Natural killer cell (primary cell): ENCODE measurements at regions not wholly inside any gene's neighbourhood (a gene's known extent, or its start where the extent isn't known, plus 50 kb on each side); places are given as distances from the start of the nearest gene placed in this dataset.

Experiments used
- ATAC-seq, 3 donors: fragments of 150-1000 bp in 2 of 3; fragments of 200-7000 bp in 1 of 3; cut with Tn5 transposase; 1 replicate in 1 of 3; 2 replicates in 2 of 3; pipeline ENCODE4 v1.10.0; 2021; ENCODE audit warnings: mild to moderate bottlenecking in 2 of 3, moderate library complexity in 2 of 3
- DNase-seq, 2 donors: peaks; one replicate each; pipeline versions ENCODE4 v3.0.0 to v3.0.0-alpha.2; 2013 to 2021; ENCODE audit warnings: mixed read lengths in 1 of 2
- H3K27ac ChIP-seq: one replicate; pipeline ENCODE4 v1.5.1; 2013; ENCODE audit warnings: mild to moderate bottlenecking, low read length
- H3K27me3 ChIP-seq: one replicate; pipeline ENCODE4 v1.6.1; 2013; ENCODE audit warnings: low read length; ENCODE audit not compliant: control insufficient read depth, insufficient read depth
- H3K36me3 ChIP-seq: one replicate; pipeline ENCODE4 v1.6.1; 2013; ENCODE audit warnings: low read length; ENCODE audit not compliant: control insufficient read depth, insufficient read depth
- H3K4me1 ChIP-seq: one replicate; pipeline ENCODE4 v1.6.1; 2013; ENCODE audit warnings: low read length; ENCODE audit not compliant: control insufficient read depth, insufficient read depth
- H3K4me3 ChIP-seq: one replicate; pipeline ENCODE4 v1.5.1; 2013; ENCODE audit warnings: low read length
- H3K9me3 ChIP-seq: one replicate; pipeline ENCODE4 v1.6.1; 2013; ENCODE audit warnings: low read length; ENCODE audit not compliant: control insufficient read depth, insufficient read depth
- H3K27ac Mint-ChIP-seq, 2 donors: one replicate each; pipeline ENCODE4 v1.8.0; 2022; ENCODE audit warnings: mild to moderate bottlenecking in 2 of 2, mixed read lengths in 2 of 2, moderate library complexity in 1 of 2
- H3K27me3 Mint-ChIP-seq, 2 donors: one replicate each; pipeline ENCODE4 v1.8.0; 2022; ENCODE audit warnings: low read depth in 2 of 2, mixed read lengths in 2 of 2
- H3K36me3 Mint-ChIP-seq: one replicate; pipeline ENCODE4 v1.8.0; 2022; ENCODE audit warnings: mixed read lengths
- H3K4me1 Mint-ChIP-seq, 2 donors: one replicate each; pipeline ENCODE4 v1.8.0; 2022; ENCODE audit warnings: mixed read lengths in 2 of 2
- H3K4me3 Mint-ChIP-seq: one replicate; pipeline ENCODE4 v1.8.0; 2022; ENCODE audit warnings: mild to moderate bottlenecking, moderate library complexity, mixed read lengths
- H3K9me3 Mint-ChIP-seq, 2 donors: one replicate each; pipeline ENCODE4 v1.8.0; 2022; ENCODE audit warnings: mixed read lengths in 2 of 2
- WGBS: methylation state at CpG from one replicate; pipeline ENCODE4 v1.1.7; 2013; ENCODE audit warnings: missing lambda C conversion rate; ENCODE audit not compliant: insufficient coverage; 5-methylcytosine and 5-hydroxymethylcytosine counted together
- intact Hi-C: fragments of 100-400 bp; cut with micrococcal nuclease; formaldehyde crosslinking; loops from one replicate; pipeline ENCODE4 v1.14.2; 2022
- TF ChIP-seq, protein P1 (sequence below): fragments of 200-600 bp; IDR thresholded peaks from one replicate; pipeline ENCODE4 v1.8.0; 2022; ENCODE audit warnings: antibody characterized with exemption

DNA sequence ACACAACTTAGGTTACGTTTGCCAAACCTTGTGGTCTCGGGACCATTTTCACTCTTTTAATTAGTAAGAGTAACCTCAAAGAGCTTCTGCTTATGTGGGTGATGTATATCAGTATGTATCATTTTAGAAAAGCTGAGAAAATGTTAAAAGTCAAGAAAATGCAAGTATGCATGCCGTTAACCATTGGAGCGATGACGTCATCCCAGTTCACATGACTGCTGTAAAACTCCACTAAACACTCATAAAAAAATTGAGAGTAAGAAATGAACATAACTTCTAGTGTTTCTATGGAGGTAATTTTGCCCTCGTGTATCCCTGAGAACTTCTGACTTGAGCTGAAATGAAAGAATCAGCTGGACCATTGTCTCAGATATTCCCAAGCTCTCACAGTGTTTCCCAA lies 250.0 kb upstream of the CDH4 start:
- intact Hi-C loops, result no loop called here
- 75% methylated on average over 5 of the region's 6 CpGs for WGBS
- TF ChIP-seq, protein P1, sequence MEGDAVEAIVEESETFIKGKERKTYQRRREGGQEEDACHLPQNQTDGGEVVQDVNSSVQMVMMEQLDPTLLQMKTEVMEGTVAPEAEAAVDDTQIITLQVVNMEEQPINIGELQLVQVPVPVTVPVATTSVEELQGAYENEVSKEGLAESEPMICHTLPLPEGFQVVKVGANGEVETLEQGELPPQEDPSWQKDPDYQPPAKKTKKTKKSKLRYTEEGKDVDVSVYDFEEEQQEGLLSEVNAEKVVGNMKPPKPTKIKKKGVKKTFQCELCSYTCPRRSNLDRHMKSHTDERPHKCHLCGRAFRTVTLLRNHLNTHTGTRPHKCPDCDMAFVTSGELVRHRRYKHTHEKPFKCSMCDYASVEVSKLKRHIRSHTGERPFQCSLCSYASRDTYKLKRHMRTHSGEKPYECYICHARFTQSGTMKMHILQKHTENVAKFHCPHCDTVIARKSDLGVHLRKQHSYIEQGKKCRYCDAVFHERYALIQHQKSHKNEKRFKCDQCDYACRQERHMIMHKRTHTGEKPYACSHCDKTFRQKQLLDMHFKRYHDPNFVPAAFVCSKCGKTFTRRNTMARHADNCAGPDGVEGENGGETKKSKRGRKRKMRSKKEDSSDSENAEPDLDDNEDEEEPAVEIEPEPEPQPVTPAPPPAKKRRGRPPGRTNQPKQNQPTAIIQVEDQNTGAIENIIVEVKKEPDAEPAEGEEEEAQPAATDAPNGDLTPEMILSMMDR, result no peak
- Histone ChIP-seq H3K4me3 (no peak overlapping the region), H3K27ac (no peak overlapping the region), H3K9me3 (no peaks in the 10 kb centered on the region), H3K36me3 (no peaks in the 10 kb centered on the region), H3K4me1 (no peaks in the 10 kb centered on the region), H3K27me3 (no peaks in the 10 kb centered on the region)
- Mint-ChIP-seq H3K36me3 (no peaks in the 10 kb centered on the region), H3K4me3 (no peak overlapping the region), H3K9me3 (no peaks in the 10 kb centered on the region), H3K4me1 (no peaks in the 10 kb centered on the region), H3K27ac (no peak overlapping the region), H3K27me3 (peaks cover 12 to 15% of the 10 kb centered on the region in 2 donors)
- DNase-seq (no peak), ATAC-seq (no peak)

GRCh38 chr20:61014491-61014890 lies 237.6 kb upstream of the CDH4 start:
- H3K4me3 Mint-ChIP-seq, result no peak overlapping the region
- no peaks in the 10 kb centered on the region for H3K4me1 ChIP-seq

GRCh38 chr20:61015602-61016001 lies 236.5 kb upstream of the CDH4 start:
- ATAC-seq, result no peak
- Mint-ChIP-seq H3K4me3 (no peak overlapping the region), H3K27me3 (peaks cover 8 to 10% of the 10 kb centered on the region in 2 donors), H3K4me1 (no peaks in the 10 kb centered on the region), H3K27ac (no peak overlapping the region), H3K9me3 (peaks cover 0 to 3% of the 10 kb centered on the region in 2 donors), H3K36me3 (no peaks in the 10 kb centered on the region)
- H3K4me3 ChIP-seq, result no peak overlapping the region
- TF ChIP-seq, protein P1, result no peak
- intact Hi-C loops, result no loop called here
- no peaks in the 10 kb centered on the region for H3K4me1 ChIP-seq
- no peaks in the 10 kb centered on the region for H3K27me3 ChIP-seq
- no peak for DNase-seq
- 80% methylated on average over 5 of the region's 6 CpGs for WGBS
- H3K36me3 ChIP-seq, result no peaks in the 10 kb centered on the region
- no peak overlapping the region for H3K27ac ChIP-seq
- H3K9me3 ChIP-seq, result no peaks in the 10 kb centered on the region

More at GRCh38 chr20:61014491-61014890, 237.6 kb upstream of the CDH4 start:
- Histone ChIP-seq H3K27me3 (no peaks in the 10 kb centered on the region), H3K4me3 (no peak overlapping the region), H3K9me3 (no peaks in the 10 kb centered on the region), H3K36me3 (no peaks in the 10 kb centered on the region), H3K27ac (no peak overlapping the region)
- no peak overlapping the region for H3K27ac Mint-ChIP-seq
- no peaks in the 10 kb centered on the region for H3K4me1 Mint-ChIP-seq
- DNase-seq, result no peak
- intact Hi-C loops, result no loop called here
- TF ChIP-seq, protein P1, result no peak
- no peaks in the 10 kb centered on the region for H3K36me3 Mint-ChIP-seq
- peaks cover 0 to 3% of the 10 kb centered on the region in 2 donors for H3K9me3 Mint-ChIP-seq
- WGBS, result 39% methylated on average over 5 of the region's 5 CpGs
- ATAC-seq, result no peak
- peaks cover 10 to 18% of the 10 kb centered on the region in 2 donors for H3K27me3 Mint-ChIP-seq

- no peaks in the 10 kb centered on the region for H3K4me1 ChIP-seq
- no peaks in the 10 kb centered on the region for H3K9me3 ChIP-seq
- TF ChIP-seq, protein P1, result no peak
- no peaks in the 10 kb centered on the region for H3K36me3 ChIP-seq
- no peak overlapping the region for H3K4me3 ChIP-seq
- DNase-seq (no peak), ATAC-seq (no peak)
- no peak overlapping the region for H3K4me3 Mint-ChIP-seq
- no peaks in the 10 kb centered on the region for H3K27me3 ChIP-seq
- intact Hi-C loops, result no loop called here
- peaks cover 0 to 3% of the 10 kb centered on the region in 2 donors for H3K9me3 Mint-ChIP-seq
- no peaks in the 10 kb centered on the region for H3K4me1 Mint-ChIP-seq
- H3K36me3 Mint-ChIP-seq, result no peaks in the 10 kb centered on the region
- no peak overlapping the region for H3K27ac Mint-ChIP-seq
- WGBS, result 92% methylated on average over 14 of the region's 14 CpGs
- no peak overlapping the region for H3K27ac ChIP-seq
- H3K27me3 Mint-ChIP-seq, result peaks cover 5 to 10% of the 10 kb centered on the region in 2 donors
Measured at GRCh38 chr20:61019322-61019721, 232.7 kb upstream of the CDH4 start.
